ENCODE measurements at regions not wholly inside any gene's neighbourhood (a gene's known extent, or its start where the extent isn't known, plus 50 kb on each side); places are given as distances from the start of the nearest gene placed in this dataset.

DNA sequence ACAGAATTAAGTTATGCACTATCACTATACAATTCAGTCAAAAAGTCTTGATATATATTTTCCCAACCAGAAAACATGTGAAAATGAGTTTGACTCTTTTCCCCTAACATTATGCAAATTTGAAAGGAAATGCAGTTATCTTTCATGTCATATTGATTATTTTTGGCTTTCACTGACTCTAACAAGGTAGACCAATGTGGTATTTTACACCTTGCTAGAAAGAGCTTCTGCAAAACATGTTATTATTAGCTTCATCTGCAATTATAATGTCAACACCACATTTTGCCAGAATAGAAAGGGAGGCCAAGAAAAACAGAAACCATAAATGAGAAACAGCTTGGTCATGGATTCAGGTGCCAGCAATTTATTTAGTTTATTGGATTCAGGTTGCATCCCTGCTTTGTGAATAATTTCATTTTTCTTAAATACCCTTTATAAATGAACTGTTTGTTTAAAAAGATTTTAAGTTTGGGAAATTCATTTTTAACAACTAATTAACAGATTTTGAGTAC, 226.1 kb upstream of the GJE1 start:
- Histone ChIP-seq H3K27me3 (ENCODE audit: insufficient read depth, low read length) (no peaks in the 10 kb centered on the region), H3F3A (ENCODE audit: insufficient read depth, low read length) (no peaks in the 10 kb centered on the region), H3K4me3 (ENCODE audit: low read depth, low read length, poor library complexity, severe bottlenecking) (no peak overlapping the region), H3K27ac (ENCODE audit: low read depth, low read length, poor library complexity, severe bottlenecking) (no peak overlapping the region), H3K36me3 (ENCODE audit: insufficient read depth, low read length) (no peaks in the 10 kb centered on the region), H2AFZ (ENCODE audit: low read length) (no peak overlapping the region), H3K9me2 (ENCODE audit: low read depth, low read length) (no peaks in the 10 kb centered on the region), H4K20me1 (ENCODE audit: insufficient read depth, low read length) (no peaks in the 10 kb centered on the region), H3K9me3 (ENCODE audit: low read length) (no peaks in the 10 kb centered on the region), H3K4me2 (ENCODE audit: low read length) (no peak overlapping the region), H3K9ac (ENCODE audit: low read length) (no peak overlapping the region), H3K79me2 (ENCODE audit: insufficient read depth, low read length) (no peaks in the 10 kb centered on the region), H3K4me1 (ENCODE audit: insufficient read depth, low read length, severe bottlenecking) (no peaks in the 10 kb centered on the region)
- TF ChIP-seq, protein P1, sequence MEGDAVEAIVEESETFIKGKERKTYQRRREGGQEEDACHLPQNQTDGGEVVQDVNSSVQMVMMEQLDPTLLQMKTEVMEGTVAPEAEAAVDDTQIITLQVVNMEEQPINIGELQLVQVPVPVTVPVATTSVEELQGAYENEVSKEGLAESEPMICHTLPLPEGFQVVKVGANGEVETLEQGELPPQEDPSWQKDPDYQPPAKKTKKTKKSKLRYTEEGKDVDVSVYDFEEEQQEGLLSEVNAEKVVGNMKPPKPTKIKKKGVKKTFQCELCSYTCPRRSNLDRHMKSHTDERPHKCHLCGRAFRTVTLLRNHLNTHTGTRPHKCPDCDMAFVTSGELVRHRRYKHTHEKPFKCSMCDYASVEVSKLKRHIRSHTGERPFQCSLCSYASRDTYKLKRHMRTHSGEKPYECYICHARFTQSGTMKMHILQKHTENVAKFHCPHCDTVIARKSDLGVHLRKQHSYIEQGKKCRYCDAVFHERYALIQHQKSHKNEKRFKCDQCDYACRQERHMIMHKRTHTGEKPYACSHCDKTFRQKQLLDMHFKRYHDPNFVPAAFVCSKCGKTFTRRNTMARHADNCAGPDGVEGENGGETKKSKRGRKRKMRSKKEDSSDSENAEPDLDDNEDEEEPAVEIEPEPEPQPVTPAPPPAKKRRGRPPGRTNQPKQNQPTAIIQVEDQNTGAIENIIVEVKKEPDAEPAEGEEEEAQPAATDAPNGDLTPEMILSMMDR (IDR thresholded peaks at IDR 0.05; ENCODE audit: low read length): no peak
- no peak for TF ChIP-seq EZH2 (IDR thresholded peaks at IDR 0.05; ENCODE audit: borderline replicate concordance, low read length)

DNA sequence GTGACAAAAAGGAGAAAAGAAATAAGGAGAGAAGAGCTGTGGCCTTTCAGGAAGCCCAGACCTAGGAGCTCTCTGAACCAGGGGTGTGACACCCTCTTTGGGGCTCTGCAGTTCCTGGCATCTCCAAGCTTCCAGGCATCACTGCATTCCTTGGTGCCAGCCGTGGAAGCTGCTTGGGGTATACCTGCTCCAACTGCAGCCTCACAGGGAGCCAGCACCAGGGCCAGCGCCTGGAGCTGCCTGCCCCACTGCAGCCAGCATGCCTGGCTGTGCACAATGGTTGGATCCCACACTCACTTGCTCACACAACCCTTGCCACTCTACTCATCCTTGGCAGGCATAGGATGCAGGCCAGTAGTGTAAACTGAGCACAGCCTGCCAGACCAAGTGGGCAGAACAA, 242.1 kb upstream of the GJE1 start:
- H2AFZ ChIP-seq (ENCODE audit: low read length): no peak overlapping the region
- H3K9me3 ChIP-seq (ENCODE audit: low read length): no peaks in the 10 kb centered on the region
- no peak overlapping the region for H3K27ac ChIP-seq (ENCODE audit: low read depth, low read length, poor library complexity, severe bottlenecking)
- H3F3A ChIP-seq (ENCODE audit: insufficient read depth, low read length): no peaks in the 10 kb centered on the region
- H4K20me1 ChIP-seq (ENCODE audit: insufficient read depth, low read length): no peaks in the 10 kb centered on the region
- TF ChIP-seq, protein P1 (IDR thresholded peaks at IDR 0.05; ENCODE audit: low read length): no peak
- no peak for TF ChIP-seq EZH2 (IDR thresholded peaks at IDR 0.05; ENCODE audit: borderline replicate concordance, low read length)
- no peak overlapping the region for H3K4me2 ChIP-seq (ENCODE audit: low read length)
- H3K4me1 ChIP-seq (ENCODE audit: insufficient read depth, low read length, severe bottlenecking): no peaks in the 10 kb centered on the region
- H3K9me2 ChIP-seq (ENCODE audit: low read depth, low read length): no peaks in the 10 kb centered on the region
- H3K79me2 ChIP-seq (ENCODE audit: insufficient read depth, low read length): no peaks in the 10 kb centered on the region
- H3K4me3 ChIP-seq (ENCODE audit: low read depth, low read length, poor library complexity, severe bottlenecking): no peak overlapping the region
- H3K36me3 ChIP-seq (ENCODE audit: insufficient read depth, low read length): no peaks in the 10 kb centered on the region
- H3K9ac ChIP-seq (ENCODE audit: low read length): no peak overlapping the region
- no peaks in the 10 kb centered on the region for H3K27me3 ChIP-seq (ENCODE audit: insufficient read depth, low read length)

- Histone ChIP-seq H4K20me1 (ENCODE audit: insufficient read depth, low read length) (no peaks in the 10 kb centered on the region), H3K4me1 (ENCODE audit: insufficient read depth, low read length, severe bottlenecking) (no peaks in the 10 kb centered on the region), H3K27ac (ENCODE audit: low read depth, low read length, poor library complexity, severe bottlenecking) (no peak overlapping the region), H3K27me3 (ENCODE audit: insufficient read depth, low read length) (no peaks in the 10 kb centered on the region), H3K79me2 (ENCODE audit: insufficient read depth, low read length) (no peaks in the 10 kb centered on the region), H3K9ac (ENCODE audit: low read length) (no peak overlapping the region), H3K36me3 (ENCODE audit: insufficient read depth, low read length) (no peaks in the 10 kb centered on the region), H3K9me3 (ENCODE audit: low read length) (no peaks in the 10 kb centered on the region), H3K4me2 (ENCODE audit: low read length) (no peak overlapping the region), H3K9me2 (ENCODE audit: low read depth, low read length) (no peaks in the 10 kb centered on the region), H3F3A (ENCODE audit: insufficient read depth, low read length) (no peaks in the 10 kb centered on the region), H2AFZ (ENCODE audit: low read length) (no peak overlapping the region), H3K4me3 (ENCODE audit: low read depth, low read length, poor library complexity, severe bottlenecking) (no peak overlapping the region)
- TF ChIP-seq, protein P1 (IDR thresholded peaks at IDR 0.05; ENCODE audit: low read length): no peak
- no peak for TF ChIP-seq EZH2 (IDR thresholded peaks at IDR 0.05; ENCODE audit: borderline replicate concordance, low read length)
These were observed 247.9 kb upstream of the GJE1 start for GRCh38 chr6:141884850-141885249.
